ENCODE measurements at regions not wholly inside any gene's neighbourhood (a gene's known extent, or its start where the extent isn't known, plus 50 kb on each side); places are given as distances from the start of the nearest gene placed in this dataset.

GRCh38 chr12:98275131-98275475, 240.3 kb upstream of the TMPO start (continued):
- TF ChIP-seq PBX3 (IDR thresholded peaks at IDR 0.05) (no peak), RAD21 (IDR thresholded peaks at IDR 0.05; ENCODE audit: low read length) (no peak), IRF3 (IDR thresholded peaks at IDR 0.05; ENCODE audit: low read depth, low read length) (no peak), RCOR1 (IDR thresholded peaks at IDR 0.05; ENCODE audit: low read length) (no peak), TEAD4 (IDR thresholded peaks at IDR 0.05; ENCODE audit: borderline replicate concordance, insufficient read depth) (no peak), EZH2phosphoT487 (IDR thresholded peaks at IDR 0.05; ENCODE audit: borderline replicate concordance, low read depth) (no peak)

GRCh38 chr12:98280152-98280551, 235.2 kb upstream of the TMPO start:
- Histone ChIP-seq H3K27ac (ENCODE audit: low read depth in 2 of 2, low read length in 1 of 2) (no peak overlapping the region), H3K4me3 (ENCODE audit: low read depth in 2 of 2, low read length in 1 of 2) (no peak overlapping the region), H3K4me1 (ENCODE audit: control insufficient read depth in 1 of 2, insufficient read depth in 2 of 2, low read depth in 1 of 2, low read length in 1 of 2) (no peaks in the 10 kb centered on the region), H3K27me3 (ENCODE audit: insufficient read depth) (no peaks in the 10 kb centered on the region), H3K9me3 (no peaks in the 10 kb centered on the region), H3K4me2 (no peak overlapping the region), H3K9me2 (no peaks in the 10 kb centered on the region), H3K9ac (no peak overlapping the region), H3K36me3 (replicated peaks in 1 of 2; ENCODE audit: control insufficient read depth in 1 of 2, insufficient read depth in 2 of 2, low read length in 1 of 2) (no peaks in the 10 kb centered on the region), H3K79me2 (ENCODE audit: insufficient read depth) (no peaks in the 10 kb centered on the region), H3F3A (replicated peaks; ENCODE audit: insufficient read depth) (no peaks in the 10 kb centered on the region), H4K20me1 (ENCODE audit: insufficient read depth) (no peaks in the 10 kb centered on the region), H2AFZ (ENCODE audit: low read depth) (no peak overlapping the region)
- POLR2A ChIA-PET: no interaction called here
- WGBS (ENCODE audit: low lambda C conversion rate): 58% methylated on average over 6 of the region's 6 CpGs
- CTCF ChIA-PET: no interaction called here
- no peak for TF ChIP-seq NFIC (IDR thresholded peaks at IDR 0.05; ENCODE audit: borderline replicate concordance)
- TF ChIP-seq RCOR1 (IDR thresholded peaks at IDR 0.05; ENCODE audit: low read length): no peak
- no peak for TF ChIP-seq SIN3A (IDR thresholded peaks at IDR 0.05; ENCODE audit: borderline replicate concordance, low read depth, low read length)
- no peak for TF ChIP-seq FOXM1 (IDR thresholded peaks at IDR 0.05; ENCODE audit: low read depth)
- TF ChIP-seq POLR2AphosphoS5 (IDR thresholded peaks at IDR 0.05; ENCODE audit: low read depth, low read length): no peak
- TF ChIP-seq EZH2phosphoT487 (IDR thresholded peaks at IDR 0.05; ENCODE audit: borderline replicate concordance, low read depth): no peak
- TF ChIP-seq GABPA (IDR thresholded peaks at IDR 0.05; ENCODE audit: low read depth): no peak
- TF ChIP-seq NRF1 (IDR thresholded peaks at IDR 0.05; ENCODE audit: low read depth, low read length): no peak
- TF ChIP-seq ZBTB33 (IDR thresholded peaks at IDR 0.05; ENCODE audit: borderline replicate concordance, low read depth): no peak
- no peak for TF ChIP-seq TAF1 (IDR thresholded peaks at IDR 0.05; ENCODE audit: borderline replicate concordance, low read depth, low read length)
- TF ChIP-seq MAX (IDR thresholded peaks at IDR 0.05; ENCODE audit: low read depth): no peak
- TF ChIP-seq RXRA (IDR thresholded peaks at IDR 0.05; ENCODE audit: borderline replicate concordance, low read depth): no peak
- no peak for TF ChIP-seq CTCF (IDR thresholded peaks at IDR 0.05)
- no peak for TF ChIP-seq JUND (IDR thresholded peaks at IDR 0.05)
- TF ChIP-seq USF1 (IDR thresholded peaks at IDR 0.05; ENCODE audit: borderline replicate concordance, low read depth): no peak
- TF ChIP-seq ELF1 (IDR thresholded peaks at IDR 0.05): no peak
- no peak for TF ChIP-seq GATA2 (CRISPR knock-in tag; IDR thresholded peaks at IDR 0.05)
- no peak for TF ChIP-seq TCF12 (IDR thresholded peaks at IDR 0.05)
- no peak for DNase-seq

All from SK-N-SH (cell line).